ENCODE measurements at regions not wholly inside any gene's neighbourhood (a gene's known extent, or its start where the extent isn't known, plus 50 kb on each side); places are given as distances from the start of the nearest gene placed in this dataset.

DNA sequence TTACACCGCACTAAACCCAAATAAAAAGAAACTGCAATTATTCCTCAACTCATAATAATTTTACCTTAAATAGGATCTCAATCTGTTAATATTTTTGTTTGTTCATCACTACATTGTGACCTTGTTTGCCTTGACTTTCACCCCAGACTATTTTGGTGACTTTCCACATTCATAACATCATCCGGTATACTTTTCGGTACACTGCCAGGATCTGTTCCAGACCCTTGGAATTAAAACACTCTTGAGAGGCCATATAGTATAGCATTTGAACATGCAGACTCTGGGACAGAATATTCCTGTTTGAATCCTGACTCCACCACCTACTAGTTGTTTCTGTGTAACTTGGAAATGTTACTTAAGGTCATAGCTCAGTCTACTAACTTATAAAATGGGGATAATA lies 577.4 kb downstream of the METTL4 start:
- CTCF ChIA-PET = interaction anchor here (0.6 kb wide), 1 partner anchor 370 kb away, joined by 3 read pairs; no protein-coding TSS in a partner anchor
- TF ChIP-seq SP1 (IDR thresholded peaks at IDR 0.05) (no peak), BHLHE40 (IDR thresholded peaks at IDR 0.05; ENCODE audit: borderline replicate concordance) (no peak), CTBP1 (IDR thresholded peaks at IDR 0.05; ENCODE audit: borderline replicate concordance) (no peak), TARDBP (IDR thresholded peaks at IDR 0.05) (no peak), LEF1 (IDR thresholded peaks at IDR 0.05; ENCODE audit: borderline replicate concordance) (no peak), ZNF384 (IDR thresholded peaks at IDR 0.05) (no peak), FOXK2 (IDR thresholded peaks at IDR 0.05) (no peak), FOXA1 (IDR thresholded peaks at IDR 0.05) (no peak), FOXM1 (IDR thresholded peaks at IDR 0.05; ENCODE audit: borderline replicate concordance) (no peak), NFRKB (IDR thresholded peaks at IDR 0.05) (no peak), SUZ12 (IDR thresholded peaks at IDR 0.05) (no peak), ARNT (IDR thresholded peaks at IDR 0.05) (no peak), ELF4 (IDR thresholded peaks at IDR 0.05) (no peak), L3MBTL2 (conservative IDR thresholded peaks at IDR 0.05) (no peak), HDGF (IDR thresholded peaks at IDR 0.05; ENCODE audit: borderline replicate concordance) (no peak)
- TF ChIP-seq, protein P1, sequence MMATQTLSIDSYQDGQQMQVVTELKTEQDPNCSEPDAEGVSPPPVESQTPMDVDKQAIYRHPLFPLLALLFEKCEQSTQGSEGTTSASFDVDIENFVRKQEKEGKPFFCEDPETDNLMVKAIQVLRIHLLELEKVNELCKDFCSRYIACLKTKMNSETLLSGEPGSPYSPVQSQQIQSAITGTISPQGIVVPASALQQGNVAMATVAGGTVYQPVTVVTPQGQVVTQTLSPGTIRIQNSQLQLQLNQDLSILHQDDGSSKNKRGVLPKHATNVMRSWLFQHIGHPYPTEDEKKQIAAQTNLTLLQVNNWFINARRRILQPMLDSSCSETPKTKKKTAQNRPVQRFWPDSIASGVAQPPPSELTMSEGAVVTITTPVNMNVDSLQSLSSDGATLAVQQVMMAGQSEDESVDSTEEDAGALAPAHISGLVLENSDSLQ (IDR thresholded peaks at IDR 0.05) = no peak

DNA sequence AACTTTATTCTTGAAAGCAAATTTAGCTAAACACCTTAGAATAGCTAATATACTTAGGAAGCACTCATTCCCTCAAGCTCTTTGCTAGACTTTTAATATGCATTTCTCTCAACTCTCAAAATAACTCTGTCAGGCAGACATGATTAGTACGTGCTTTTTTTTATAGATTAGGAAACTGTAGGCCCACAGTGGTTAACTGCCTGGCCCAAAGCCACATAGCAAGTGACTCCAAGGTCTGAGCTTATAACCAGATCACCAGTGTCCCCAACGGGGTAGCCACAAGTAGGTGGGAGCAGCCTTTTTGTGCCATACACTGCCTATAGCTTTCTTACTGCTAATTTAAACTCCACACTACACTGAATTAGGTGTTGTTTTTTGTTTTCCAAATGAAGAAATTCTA lies 576.8 kb downstream of the METTL4 start:
- ChIA-PET POLR2A (no interaction called here), CTCF (interaction anchor here (0.6 kb wide), 1 partner anchor 370 kb away, joined by 3 read pairs; no protein-coding TSS in a partner anchor)
- no peak for DNase-seq (ENCODE audit: extremely low spot score)
- no peak for TF ChIP-seq FOXK2 (IDR thresholded peaks at IDR 0.05)
- TF ChIP-seq FOXA1 (IDR thresholded peaks at IDR 0.05) = no peak
- TF ChIP-seq, protein P1 (IDR thresholded peaks at IDR 0.05) = no peak
- TF ChIP-seq LEF1 (IDR thresholded peaks at IDR 0.05; ENCODE audit: borderline replicate concordance) = no peak

More for the DNA sequence above, 577.4 kb downstream of the METTL4 start:
- DNase-seq (ENCODE audit: extremely low spot score) = no peak
- POLR2A ChIA-PET = no interaction called here

GRCh38 chr18:1995041-1995612 lies 576.2 kb downstream of the METTL4 start:
- POLR2A ChIA-PET = no interaction called here
- TF ChIP-seq FOXK2 (IDR thresholded peaks at IDR 0.05) (no peak), ZNF384 (IDR thresholded peaks at IDR 0.05) (no peak), HDGF (IDR thresholded peaks at IDR 0.05; ENCODE audit: borderline replicate concordance) (no peak), FOXA1 (IDR thresholded peaks at IDR 0.05) (no peak), BHLHE40 (IDR thresholded peaks at IDR 0.05; ENCODE audit: borderline replicate concordance) (no peak)
- CTCF ChIA-PET = no interaction called here
- DNase-seq (ENCODE audit: extremely low spot score) = no peak

DNA sequence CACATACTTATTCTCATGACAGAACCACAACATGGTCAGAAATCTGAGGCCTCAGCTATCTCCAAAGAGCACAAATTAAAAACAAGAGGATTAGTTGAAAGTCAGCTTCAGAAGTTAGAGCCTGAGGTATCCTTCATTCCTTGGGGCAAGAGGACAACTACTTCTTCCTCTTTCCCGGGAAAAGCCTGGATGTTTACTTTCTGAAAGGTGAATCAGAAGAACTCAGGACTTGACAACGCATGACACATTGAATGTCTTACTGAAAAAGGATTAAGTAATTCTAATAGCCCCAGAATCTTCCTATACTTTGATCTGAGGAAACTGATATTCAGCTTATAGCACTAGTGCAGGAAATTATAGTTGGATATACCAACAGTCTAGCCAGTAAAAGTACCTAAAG lies 573.2 kb downstream of the METTL4 start:
- DNase-seq (ENCODE audit: extremely low spot score) = no peak
- POLR2A ChIA-PET = no interaction called here
- CTCF ChIA-PET = no interaction called here
- TF ChIP-seq ARNT (IDR thresholded peaks at IDR 0.05) = no peak
- TF ChIP-seq BHLHE40 (IDR thresholded peaks at IDR 0.05; ENCODE audit: borderline replicate concordance) = no peak
- no peak for TF ChIP-seq L3MBTL2 (conservative IDR thresholded peaks at IDR 0.05)
- TF ChIP-seq FOXA1 (IDR thresholded peaks at IDR 0.05) = no peak
- TF ChIP-seq, protein P1 (IDR thresholded peaks at IDR 0.05) = no peak
- TF ChIP-seq SUZ12 (IDR thresholded peaks at IDR 0.05) = no peak
- no peak for TF ChIP-seq FOXM1 (IDR thresholded peaks at IDR 0.05; ENCODE audit: borderline replicate concordance)
- TF ChIP-seq FOXK2 (IDR thresholded peaks at IDR 0.05) = no peak
- TF ChIP-seq HDGF (IDR thresholded peaks at IDR 0.05; ENCODE audit: borderline replicate concordance) = no peak
- no peak for TF ChIP-seq SP1 (IDR thresholded peaks at IDR 0.05)
- no peak for TF ChIP-seq ZNF384 (IDR thresholded peaks at IDR 0.05)
- TF ChIP-seq NFRKB (IDR thresholded peaks at IDR 0.05) = no peak
- TF ChIP-seq TARDBP (IDR thresholded peaks at IDR 0.05) = no peak
- no peak for TF ChIP-seq CTBP1 (IDR thresholded peaks at IDR 0.05; ENCODE audit: borderline replicate concordance)
- no peak for TF ChIP-seq ELF4 (IDR thresholded peaks at IDR 0.05)
- TF ChIP-seq LEF1 (IDR thresholded peaks at IDR 0.05; ENCODE audit: borderline replicate concordance) = no peak

- no peak for DNase-seq (ENCODE audit: extremely low spot score)
- TF ChIP-seq NFRKB (IDR thresholded peaks at IDR 0.05) (no peak), FOXA1 (IDR thresholded peaks at IDR 0.05) (no peak), BHLHE40 (IDR thresholded peaks at IDR 0.05; ENCODE audit: borderline replicate concordance) (no peak), LEF1 (IDR thresholded peaks at IDR 0.05; ENCODE audit: borderline replicate concordance) (no peak), TARDBP (IDR thresholded peaks at IDR 0.05) (no peak), SUZ12 (IDR thresholded peaks at IDR 0.05) (no peak), L3MBTL2 (conservative IDR thresholded peaks at IDR 0.05) (no peak), ZNF384 (IDR thresholded peaks at IDR 0.05) (no peak), ELF4 (IDR thresholded peaks at IDR 0.05) (no peak), ARNT (IDR thresholded peaks at IDR 0.05) (no peak), FOXK2 (IDR thresholded peaks at IDR 0.05) (no peak), CTBP1 (IDR thresholded peaks at IDR 0.05; ENCODE audit: borderline replicate concordance) (no peak), HDGF (IDR thresholded peaks at IDR 0.05; ENCODE audit: borderline replicate concordance) (no peak)
- TF ChIP-seq, protein P1 (IDR thresholded peaks at IDR 0.05) = no peak
- CTCF ChIA-PET = no interaction called here
- POLR2A ChIA-PET = no interaction called here
Measured at GRCh38 chr18:1999387-1999786, 571.9 kb downstream of the METTL4 start.

- no peak for DNase-seq (ENCODE audit: extremely low spot score)
- TF ChIP-seq FOXM1 (IDR thresholded peaks at IDR 0.05; ENCODE audit: borderline replicate concordance) = no peak
- TF ChIP-seq HDGF (IDR thresholded peaks at IDR 0.05; ENCODE audit: borderline replicate concordance) = no peak
- no peak for TF ChIP-seq L3MBTL2 (conservative IDR thresholded peaks at IDR 0.05)
- no peak for TF ChIP-seq ELF4 (IDR thresholded peaks at IDR 0.05)
- ChIA-PET CTCF (no interaction called here), POLR2A (no interaction called here)
Measured at GRCh38 chr18:2002151-2002550, 569.2 kb downstream of the METTL4 start.

Measured in HEK293T (cell line).